CD4-positive, alpha-beta T cell treated with Interleukin-4 for 1 hour (primary cell): ENCODE measurements at regions not wholly inside any gene's neighbourhood (a gene's known extent, or its start where the extent isn't known, plus 50 kb on each side); places are given as distances from the start of the nearest gene placed in this dataset.

Source experiments
- DNase-seq, 2 donors: peaks; one replicate each; pipeline ENCODE4 v3.0.0-alpha.2; 2020 to 2022

- no peak for DNase-seq
Measured at GRCh38 chr3:70789878-70790277, 477.4 kb upstream of the MDFIC2 start.

GRCh38 chr3:70780790-70781189 is 468.4 kb upstream of the MDFIC2 start:
- DNase-seq, result no peak

- DNase-seq, result no peak
Measured at GRCh38 chr3:70779296-70779695, 466.9 kb upstream of the MDFIC2 start.

GRCh38 chr3:70776081-70776480 is 463.6 kb upstream of the MDFIC2 start:
- DNase-seq, result no peak

GRCh38 chr3:70775257-70775656 is 462.8 kb upstream of the MDFIC2 start:
- DNase-seq, result no peak

DNA sequence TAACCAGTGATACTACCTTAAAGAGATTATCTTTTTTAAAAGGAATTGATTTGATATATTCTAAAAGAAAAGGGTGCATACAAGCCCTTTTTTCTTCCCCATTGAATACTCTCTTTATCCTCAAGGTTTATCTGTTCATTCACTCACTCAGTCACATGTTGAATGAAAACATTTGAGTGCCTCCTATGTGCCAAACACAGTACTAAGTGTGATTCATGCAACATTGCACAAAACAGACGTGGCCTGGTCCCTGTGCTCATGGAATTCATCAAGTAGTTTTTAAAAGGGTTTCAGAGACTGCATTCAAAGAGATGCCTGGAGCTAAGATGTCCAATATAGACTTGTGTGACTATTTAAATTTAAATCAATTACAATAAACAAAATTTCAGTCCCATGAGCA is 462.2 kb upstream of the MDFIC2 start:
- no peak for DNase-seq

DNA sequence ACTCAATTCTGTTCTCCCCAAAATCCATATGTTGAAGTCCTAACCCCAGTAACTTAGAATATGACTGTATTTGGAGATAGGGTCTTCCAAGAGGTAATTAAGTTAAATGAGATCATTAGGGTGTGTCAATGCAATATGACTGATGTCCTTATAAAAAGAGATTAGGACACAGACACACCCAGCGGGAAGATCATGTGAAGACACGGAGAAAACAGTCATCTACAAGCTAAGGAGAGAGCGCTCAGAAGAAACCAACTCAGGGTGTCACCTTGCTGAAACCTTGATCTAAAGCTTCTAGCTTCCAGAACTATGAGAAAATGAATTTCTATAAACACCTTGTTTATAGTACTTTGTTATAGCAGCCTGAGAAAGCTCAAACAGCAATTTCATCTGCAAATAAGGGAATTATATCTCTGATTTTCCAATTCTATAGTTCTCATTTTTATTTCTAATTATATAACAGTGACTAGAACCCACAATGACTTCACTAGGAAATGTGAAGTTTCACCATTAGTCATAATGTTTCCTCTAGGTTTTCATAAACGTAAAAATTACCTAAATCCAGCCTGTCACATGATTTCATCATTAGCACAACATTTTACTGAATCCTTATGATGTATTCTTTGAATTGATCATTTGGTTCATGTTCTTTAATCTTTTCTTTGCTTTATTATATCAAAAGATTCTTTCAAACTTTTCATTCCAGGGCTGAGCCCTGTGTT is 459.1 kb upstream of the MDFIC2 start:
- no peak for DNase-seq

DNA sequence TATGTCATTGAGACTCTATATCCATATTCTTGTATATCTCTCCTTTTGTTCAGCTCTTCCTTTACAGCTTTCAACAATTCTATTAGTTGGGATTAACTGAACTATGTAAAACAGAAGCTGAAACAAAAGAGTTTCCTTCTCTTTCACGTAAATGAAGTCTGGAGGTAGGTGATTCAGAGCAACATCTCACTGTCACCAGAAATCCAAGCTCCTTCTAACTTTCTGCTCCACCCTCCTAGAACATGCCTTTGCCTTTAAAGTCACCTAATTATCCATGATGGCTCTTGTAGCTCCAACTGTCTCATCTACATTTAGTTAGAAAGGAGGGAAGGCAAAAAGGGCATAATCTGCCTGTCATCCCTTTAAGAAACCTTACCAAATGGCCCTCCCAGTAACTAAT is 458.2 kb upstream of the MDFIC2 start:
- no peak for DNase-seq

DNA sequence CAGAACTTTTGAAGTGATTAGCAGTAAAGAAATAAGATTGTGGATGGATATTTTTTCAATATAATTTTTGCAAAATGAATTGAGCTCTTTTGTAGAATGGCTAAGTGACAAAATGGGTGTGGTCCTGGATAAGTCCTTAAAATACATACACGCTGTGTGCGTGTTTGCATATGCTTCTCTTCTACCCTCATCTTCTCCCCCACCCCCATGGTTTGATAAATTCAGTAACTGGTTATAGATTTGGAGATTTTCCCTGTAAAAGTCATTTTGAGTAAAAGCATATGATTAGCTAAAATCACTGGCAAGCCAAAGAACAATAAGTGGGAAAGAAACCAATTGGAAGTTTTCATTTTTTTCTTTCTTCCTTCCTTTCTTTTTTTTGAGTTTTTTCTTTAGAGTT is 453.9 kb upstream of the MDFIC2 start:
- no peak for DNase-seq

- no peak for DNase-seq
Measured at GRCh38 chr3:70763894-70764293, 451.5 kb upstream of the MDFIC2 start.

- no peak for DNase-seq
Measured at GRCh38 chr3:70757658-70758057, 445.2 kb upstream of the MDFIC2 start.

GRCh38 chr3:70755526-70755925 is 443.1 kb upstream of the MDFIC2 start:
- no peak for DNase-seq

GRCh38 chr3:70754314-70754713 is 441.9 kb upstream of the MDFIC2 start:
- DNase-seq, result no peak

- DNase-seq, result no peak
Measured at GRCh38 chr3:70753572-70753971, 441.1 kb upstream of the MDFIC2 start.

DNA sequence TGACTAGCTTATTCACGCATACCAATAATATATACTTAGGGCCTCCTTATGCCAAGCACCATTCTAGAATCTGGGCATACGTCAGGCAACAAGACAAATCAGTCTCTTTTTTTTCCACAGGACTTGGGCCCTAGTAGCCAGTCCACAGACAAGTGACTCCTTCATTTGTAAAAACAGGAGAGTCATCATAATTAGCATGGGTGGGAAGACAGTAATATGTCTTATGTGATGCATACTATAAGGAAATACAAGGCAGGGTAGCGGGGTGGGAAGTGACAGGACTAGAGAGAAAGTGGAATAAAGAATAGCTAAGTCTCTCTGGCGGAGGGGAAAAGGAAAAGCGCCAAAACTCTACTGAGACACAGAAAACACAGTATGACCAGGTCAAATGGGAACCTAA is 439.6 kb upstream of the MDFIC2 start:
- no peak for DNase-seq

DNA sequence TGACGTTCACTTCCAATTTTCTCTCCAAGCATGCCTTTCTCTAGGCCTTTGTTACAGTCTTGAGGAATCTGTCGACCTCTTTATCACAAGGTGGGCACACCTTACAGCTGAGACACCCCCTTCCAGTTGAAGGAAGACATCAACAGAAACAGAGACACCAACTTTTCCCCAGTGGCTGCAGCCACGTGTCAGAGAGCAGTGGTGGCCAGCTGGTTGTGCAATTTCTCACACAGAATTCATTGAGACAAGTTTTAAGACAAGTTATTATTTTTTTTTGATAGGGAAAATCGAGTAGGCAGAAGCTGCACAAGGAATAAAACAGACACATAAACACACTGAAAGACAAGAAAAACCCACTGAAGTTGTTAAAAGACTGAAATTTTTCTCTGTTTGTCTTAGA is 436.7 kb upstream of the MDFIC2 start:
- DNase-seq, result no peak

DNA sequence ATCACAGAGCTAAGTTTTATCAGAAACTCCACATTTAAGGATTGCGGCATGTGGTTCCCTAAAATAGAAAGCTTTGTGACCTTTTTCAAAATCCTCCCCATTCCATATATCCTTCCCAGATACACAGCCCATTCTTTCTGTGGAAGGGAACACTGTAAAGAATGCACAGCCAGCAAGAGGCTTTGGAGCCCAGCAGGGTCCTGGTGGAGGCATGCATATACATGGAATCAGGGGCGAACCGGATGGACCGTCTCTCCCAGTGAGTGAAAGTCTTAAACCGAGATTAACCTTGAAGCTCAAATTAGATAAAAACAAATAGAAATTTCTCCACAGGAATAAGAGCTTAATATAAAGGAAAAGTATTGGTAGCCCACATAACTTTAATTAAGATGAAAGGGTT is 436.2 kb upstream of the MDFIC2 start:
- no peak for DNase-seq

GRCh38 chr3:70747847-70748246 is 435.4 kb upstream of the MDFIC2 start:
- no peak for DNase-seq

- no peak for DNase-seq
Measured at GRCh38 chr3:70744536-70744935, 432.1 kb upstream of the MDFIC2 start.

- no peak for DNase-seq
Measured at GRCh38 chr3:70743754-70744153, 431.3 kb upstream of the MDFIC2 start.

- no peak for DNase-seq
Measured at GRCh38 chr3:70742081-70742480, 429.6 kb upstream of the MDFIC2 start.

GRCh38 chr3:70740872-70741271 is 428.4 kb upstream of the MDFIC2 start:
- DNase-seq, result no peak

GRCh38 chr3:70740071-70740470 is 427.6 kb upstream of the MDFIC2 start:
- DNase-seq, result no peak

DNA sequence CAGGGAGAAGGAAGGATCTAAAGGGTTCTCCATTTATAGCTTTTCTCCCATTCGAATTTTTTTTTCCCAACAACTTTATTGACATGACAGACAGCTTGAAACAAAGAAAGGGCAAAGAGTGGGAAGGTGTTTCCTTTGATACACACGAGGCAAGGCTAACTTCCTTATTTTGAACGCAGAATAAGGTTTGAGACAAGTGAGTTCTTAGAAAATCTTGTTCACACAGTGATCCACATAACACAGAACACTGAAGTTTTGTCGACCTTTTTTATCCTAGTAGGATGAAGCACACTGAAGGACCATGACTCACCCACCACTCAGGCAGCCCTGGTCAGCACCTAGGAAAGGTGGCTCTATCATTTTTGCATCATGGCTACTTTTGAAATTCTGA is 425.8 kb upstream of the MDFIC2 start:
- no peak for DNase-seq

- no peak for DNase-seq
Measured at GRCh38 chr3:70737666-70738290, 425.3 kb upstream of the MDFIC2 start.
